ENCODE measurements at regions not wholly inside any gene's neighbourhood (a gene's known extent, or its start where the extent isn't known, plus 50 kb on each side); places are given as distances from the start of the nearest gene placed in this dataset.

DNA sequence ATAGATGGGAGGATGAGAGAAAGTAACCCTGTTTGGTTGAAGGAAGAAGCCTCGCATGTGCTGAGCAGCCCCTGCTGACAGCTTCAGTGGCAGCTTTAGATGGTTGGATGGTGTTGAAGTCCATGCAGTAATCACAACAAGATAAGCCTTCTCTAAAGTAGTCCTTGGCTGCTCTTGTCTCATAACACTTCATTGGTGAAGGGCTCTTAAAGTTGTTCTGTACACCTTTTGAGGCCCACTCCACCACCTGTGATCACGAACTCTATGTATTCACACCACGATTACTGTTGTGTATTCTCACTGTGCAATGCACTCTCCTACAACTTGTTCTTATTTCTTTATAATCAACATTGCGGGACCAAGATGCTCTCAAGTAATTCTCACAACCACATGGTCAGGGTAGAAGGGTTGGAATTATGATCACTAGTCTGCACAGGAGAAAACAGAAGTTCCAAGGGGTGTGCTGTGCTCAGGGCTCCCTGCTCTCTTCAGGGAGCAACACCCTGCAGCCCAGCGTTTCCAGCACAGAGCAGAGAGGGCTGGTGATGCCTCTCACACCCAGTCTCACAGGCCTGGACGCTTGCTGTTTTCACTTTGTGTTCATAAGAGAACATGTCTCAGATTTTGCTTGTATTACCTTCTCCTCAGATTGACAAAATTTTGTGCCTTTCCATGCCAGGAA is 294.4 kb downstream of the SMOC2 start:
- no peak for TF ChIP-seq POLR2A (IDR thresholded peaks at IDR 0.05; ENCODE audit: low read depth, low read length)
- TF ChIP-seq TAF1 (IDR thresholded peaks at IDR 0.05; ENCODE audit: low read depth, low read length) = no peak
- no peak for TF ChIP-seq POLR2AphosphoS5 (IDR thresholded peaks at IDR 0.05; ENCODE audit: low read depth, low read length)
- TF ChIP-seq SPI1 (IDR thresholded peaks at IDR 0.05; ENCODE audit: low read depth, low read length) = no peak
